Hepatocyte (in vitro differentiated cells): ENCODE measurements at regions not wholly inside any gene's neighbourhood (a gene's known extent, or its start where the extent isn't known, plus 50 kb on each side); places are given as distances from the start of the nearest gene placed in this dataset.

Source experiments
- EZH2 ChIP-seq: fragments of 200-600 bp; sonication (generic); IDR thresholded peaks from 2 replicates; pipeline ENCODE4 v1.6.1; 2016; ENCODE audit warnings: antibody characterized with exemption, mild to moderate bottlenecking, borderline replicate concordance
- TF ChIP-seq, protein P1 (sequence below): fragments of 200-600 bp; sonication (generic); IDR thresholded peaks from 2 replicates; pipeline ENCODE4 v1.5.1; 2016; ENCODE audit warnings: antibody characterized with exemption, mild to moderate bottlenecking; ENCODE audit not compliant: poor library complexity

DNA sequence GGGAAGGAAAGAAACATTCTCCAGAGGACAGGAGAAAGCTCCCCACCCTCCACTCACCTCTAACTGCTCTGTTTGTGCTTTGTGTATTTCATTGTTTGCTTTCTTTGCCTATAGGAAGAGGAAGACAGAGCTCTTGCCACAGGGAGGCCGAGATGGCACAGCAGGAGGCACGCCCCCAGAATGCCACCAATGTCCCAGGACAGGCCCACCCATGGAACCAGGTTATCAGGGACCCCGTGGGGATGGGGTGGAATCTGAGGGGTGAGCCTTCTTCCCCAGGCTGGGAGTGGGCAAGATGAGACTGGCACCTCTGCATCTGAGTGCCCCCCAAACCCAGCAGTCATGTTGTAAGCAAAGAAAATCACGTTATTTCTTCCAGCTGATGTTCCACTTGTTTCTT lies 155.8 kb downstream of the TBC1D2B start:
- TF ChIP-seq, protein P1, sequence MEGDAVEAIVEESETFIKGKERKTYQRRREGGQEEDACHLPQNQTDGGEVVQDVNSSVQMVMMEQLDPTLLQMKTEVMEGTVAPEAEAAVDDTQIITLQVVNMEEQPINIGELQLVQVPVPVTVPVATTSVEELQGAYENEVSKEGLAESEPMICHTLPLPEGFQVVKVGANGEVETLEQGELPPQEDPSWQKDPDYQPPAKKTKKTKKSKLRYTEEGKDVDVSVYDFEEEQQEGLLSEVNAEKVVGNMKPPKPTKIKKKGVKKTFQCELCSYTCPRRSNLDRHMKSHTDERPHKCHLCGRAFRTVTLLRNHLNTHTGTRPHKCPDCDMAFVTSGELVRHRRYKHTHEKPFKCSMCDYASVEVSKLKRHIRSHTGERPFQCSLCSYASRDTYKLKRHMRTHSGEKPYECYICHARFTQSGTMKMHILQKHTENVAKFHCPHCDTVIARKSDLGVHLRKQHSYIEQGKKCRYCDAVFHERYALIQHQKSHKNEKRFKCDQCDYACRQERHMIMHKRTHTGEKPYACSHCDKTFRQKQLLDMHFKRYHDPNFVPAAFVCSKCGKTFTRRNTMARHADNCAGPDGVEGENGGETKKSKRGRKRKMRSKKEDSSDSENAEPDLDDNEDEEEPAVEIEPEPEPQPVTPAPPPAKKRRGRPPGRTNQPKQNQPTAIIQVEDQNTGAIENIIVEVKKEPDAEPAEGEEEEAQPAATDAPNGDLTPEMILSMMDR = no peak
- no peak for TF ChIP-seq EZH2
